ENCODE measurements at regions not wholly inside any gene's neighbourhood (a gene's known extent, or its start where the extent isn't known, plus 50 kb on each side); places are given as distances from the start of the nearest gene placed in this dataset.

- H3K4me1 Mint-ChIP-seq, result peaks cover 0 to 2% (median 0%) of the 10 kb centered on the region in 3 donors
- H3K4me3 Mint-ChIP-seq, result no peak overlapping the region
- H3K36me3 Mint-ChIP-seq, result peaks cover 1% of the 10 kb centered on the region
- peaks cover 0 to 1% (median 0%) of the 10 kb centered on the region in 3 donors for H3K9me3 Mint-ChIP-seq
- H3K27me3 Mint-ChIP-seq, result no peaks in the 10 kb centered on the region
- no peak overlapping the region for H3K27ac Mint-ChIP-seq
These were observed 708.9 kb upstream of the CCDC179 start for GRCh38 chr11:23569134-23569533.

- Mint-ChIP-seq H3K9me3 (peaks cover 0 to 1% (median 0%) of the 10 kb centered on the region in 3 donors), H3K27me3 (no peaks in the 10 kb centered on the region), H3K4me3 (peak overlapping the region in 1 of 4 donors; percentile 58)
These were observed 709.3 kb upstream of the CCDC179 start for GRCh38 chr11:23569547-23569946.

GRCh38 chr11:23570828-23571227 is 710.6 kb upstream of the CCDC179 start:
- Mint-ChIP-seq H3K9me3 (peaks cover 0 to 1% (median 0%) of the 10 kb centered on the region in 3 donors), H3K27me3 (no peaks in the 10 kb centered on the region), H3K36me3 (peaks cover 1% of the 10 kb centered on the region), H3K4me3 (no peak overlapping the region), H3K4me1 (peaks cover 0 to 2% (median 0%) of the 10 kb centered on the region in 3 donors), H3K27ac (no peak overlapping the region)

More at GRCh38 chr11:23569547-23569946, 709.3 kb upstream of the CCDC179 start:
- peaks cover 0 to 2% (median 0%) of the 10 kb centered on the region in 3 donors for H3K4me1 Mint-ChIP-seq
- H3K27ac Mint-ChIP-seq, result no peak overlapping the region
- H3K36me3 Mint-ChIP-seq, result peaks cover 1% of the 10 kb centered on the region

- no peak overlapping the region for H3K4me3 Mint-ChIP-seq
- H3K27me3 Mint-ChIP-seq, result no peaks in the 10 kb centered on the region
- peaks cover 0 to 2% (median 0%) of the 10 kb centered on the region in 3 donors for H3K4me1 Mint-ChIP-seq
- no peak overlapping the region for H3K27ac Mint-ChIP-seq
- peaks cover 1% of the 10 kb centered on the region for H3K36me3 Mint-ChIP-seq
- H3K9me3 Mint-ChIP-seq, result peaks cover 0 to 2% (median 0%) of the 10 kb centered on the region in 3 donors
These were observed 713.2 kb upstream of the CCDC179 start for GRCh38 chr11:23573429-23573828.

GRCh38 chr11:23574149-23574548 is 713.9 kb upstream of the CCDC179 start:
- peaks cover 0 to 2% (median 0%) of the 10 kb centered on the region in 3 donors for H3K9me3 Mint-ChIP-seq
- no peak overlapping the region for H3K4me3 Mint-ChIP-seq
- no peak overlapping the region for H3K27ac Mint-ChIP-seq
- peaks cover 0 to 2% (median 0%) of the 10 kb centered on the region in 3 donors for H3K4me1 Mint-ChIP-seq
- H3K36me3 Mint-ChIP-seq, result peaks cover 1% of the 10 kb centered on the region
- H3K27me3 Mint-ChIP-seq, result no peaks in the 10 kb centered on the region

GRCh38 chr11:23577296-23577695 is 717.0 kb upstream of the CCDC179 start:
- H3K27ac Mint-ChIP-seq, result no peak overlapping the region
- H3K4me1 Mint-ChIP-seq, result no peaks in the 10 kb centered on the region
- H3K4me3 Mint-ChIP-seq, result no peak overlapping the region
- peaks cover 0 to 2% (median 0%) of the 10 kb centered on the region in 3 donors for H3K9me3 Mint-ChIP-seq
- no peaks in the 10 kb centered on the region for H3K36me3 Mint-ChIP-seq
- no peaks in the 10 kb centered on the region for H3K27me3 Mint-ChIP-seq

GRCh38 chr11:23585416-23586104 is 725.3 kb upstream of the CCDC179 start:
- H3K4me3 Mint-ChIP-seq, result no peak overlapping the region
- peaks cover 0 to 5% (median 3%) of the 10 kb centered on the region in 3 donors for H3K9me3 Mint-ChIP-seq
- no peak overlapping the region for H3K27ac Mint-ChIP-seq
- H3K4me1 Mint-ChIP-seq, result no peaks in the 10 kb centered on the region
- H3K27me3 Mint-ChIP-seq, result no peaks in the 10 kb centered on the region
- no peaks in the 10 kb centered on the region for H3K36me3 Mint-ChIP-seq

GRCh38 chr11:23586173-23586572 is 725.9 kb upstream of the CCDC179 start:
- Mint-ChIP-seq H3K4me3 (no peak overlapping the region), H3K36me3 (no peaks in the 10 kb centered on the region), H3K27me3 (no peaks in the 10 kb centered on the region), H3K9me3 (peaks cover 3 to 8% (median 3%) of the 10 kb centered on the region in 3 donors), H3K27ac (no peak overlapping the region), H3K4me1 (no peaks in the 10 kb centered on the region)

- Mint-ChIP-seq H3K27ac (no peak overlapping the region), H3K27me3 (no peaks in the 10 kb centered on the region), H3K4me3 (no peak overlapping the region), H3K36me3 (no peaks in the 10 kb centered on the region), H3K9me3 (peaks cover 3 to 8% (median 5%) of the 10 kb centered on the region in 3 donors), H3K4me1 (no peaks in the 10 kb centered on the region)
These were observed 730.5 kb upstream of the CCDC179 start for GRCh38 chr11:23590596-23591308.

GRCh38 chr11:23594755-23595154 is 734.5 kb upstream of the CCDC179 start:
- no peak overlapping the region for H3K27ac Mint-ChIP-seq
- no peak overlapping the region for H3K4me3 Mint-ChIP-seq
- H3K9me3 Mint-ChIP-seq, result peaks cover 5 to 8% (median 5%) of the 10 kb centered on the region in 3 donors
- H3K36me3 Mint-ChIP-seq, result no peaks in the 10 kb centered on the region
- H3K4me1 Mint-ChIP-seq, result no peaks in the 10 kb centered on the region
- H3K27me3 Mint-ChIP-seq, result no peaks in the 10 kb centered on the region

GRCh38 chr11:23604966-23605365 is 744.7 kb upstream of the CCDC179 start:
- H3K27me3 Mint-ChIP-seq, result no peaks in the 10 kb centered on the region
- no peak overlapping the region for H3K27ac Mint-ChIP-seq
- no peaks in the 10 kb centered on the region for H3K36me3 Mint-ChIP-seq
- no peaks in the 10 kb centered on the region for H3K4me1 Mint-ChIP-seq
- H3K4me3 Mint-ChIP-seq, result no peak overlapping the region
- peaks cover 3 to 19% (median 3%) of the 10 kb centered on the region in 3 donors for H3K9me3 Mint-ChIP-seq

- peaks cover 3 to 9% (median 3%) of the 10 kb centered on the region in 3 donors for H3K9me3 Mint-ChIP-seq
- no peaks in the 10 kb centered on the region for H3K27me3 Mint-ChIP-seq
- H3K27ac Mint-ChIP-seq, result no peak overlapping the region
- no peak overlapping the region for H3K4me3 Mint-ChIP-seq
- H3K36me3 Mint-ChIP-seq, result no peaks in the 10 kb centered on the region
- no peaks in the 10 kb centered on the region for H3K4me1 Mint-ChIP-seq
These were observed 745.9 kb upstream of the CCDC179 start for GRCh38 chr11:23606191-23606590.

- no peaks in the 10 kb centered on the region for H3K4me1 Mint-ChIP-seq
- H3K4me3 Mint-ChIP-seq, result no peak overlapping the region
- no peaks in the 10 kb centered on the region for H3K36me3 Mint-ChIP-seq
- peaks cover 0 to 14% (median 2%) of the 10 kb centered on the region in 3 donors for H3K9me3 Mint-ChIP-seq
- no peak overlapping the region for H3K27ac Mint-ChIP-seq
- no peaks in the 10 kb centered on the region for H3K27me3 Mint-ChIP-seq
These were observed 751.5 kb upstream of the CCDC179 start for GRCh38 chr11:23611726-23612125.

- Mint-ChIP-seq H3K4me3 (no peak overlapping the region), H3K27ac (no peak overlapping the region), H3K9me3 (peaks cover 1 to 12% (median 5%) of the 10 kb centered on the region in 3 donors), H3K36me3 (no peaks in the 10 kb centered on the region), H3K27me3 (no peaks in the 10 kb centered on the region), H3K4me1 (no peaks in the 10 kb centered on the region)
These were observed 760.3 kb upstream of the CCDC179 start for GRCh38 chr11:23620617-23621016.

- Mint-ChIP-seq H3K36me3 (no peaks in the 10 kb centered on the region), H3K9me3 (peaks cover 0 to 10% (median 1%) of the 10 kb centered on the region in 3 donors), H3K27ac (no peak overlapping the region), H3K27me3 (no peaks in the 10 kb centered on the region), H3K4me1 (no peaks in the 10 kb centered on the region), H3K4me3 (no peak overlapping the region)
These were observed 772.0 kb upstream of the CCDC179 start for GRCh38 chr11:23632293-23632692.
